HG02678 (cell line): ENCODE measurements at regions not wholly inside any gene's neighbourhood (a gene's known extent, or its start where the extent isn't known, plus 50 kb on each side); places are given as distances from the start of the nearest gene placed in this dataset.
"Not testable (repeated sequence)": the region's sequence is repeated elsewhere in the genome, so short reads cannot be mapped to it uniquely, and the experiment has no call there.

ENCODE experiments used
- ATAC-seq: cut with Tn5 transposase; IDR thresholded peaks from one replicate; pipeline ENCODE4 v1.9.1; 2021; ENCODE audit warnings: mild to moderate bottlenecking, moderate library complexity; ENCODE audit not compliant: unreplicated experiment

- ATAC-seq, result no peak
Observed at GRCh38 chr12:124654666-124655047, 87.2 kb upstream of the NCOR2 start.

GRCh38 chr12:124653169-124653931, 85.9 kb upstream of the NCOR2 start:
- ATAC-seq, result no peak

GRCh38 chr12:124652661-124653060, 85.2 kb upstream of the NCOR2 start:
- no peak for ATAC-seq

GRCh38 chr12:124651516-124652273, 84.3 kb upstream of the NCOR2 start:
- no peak for ATAC-seq

DNA sequence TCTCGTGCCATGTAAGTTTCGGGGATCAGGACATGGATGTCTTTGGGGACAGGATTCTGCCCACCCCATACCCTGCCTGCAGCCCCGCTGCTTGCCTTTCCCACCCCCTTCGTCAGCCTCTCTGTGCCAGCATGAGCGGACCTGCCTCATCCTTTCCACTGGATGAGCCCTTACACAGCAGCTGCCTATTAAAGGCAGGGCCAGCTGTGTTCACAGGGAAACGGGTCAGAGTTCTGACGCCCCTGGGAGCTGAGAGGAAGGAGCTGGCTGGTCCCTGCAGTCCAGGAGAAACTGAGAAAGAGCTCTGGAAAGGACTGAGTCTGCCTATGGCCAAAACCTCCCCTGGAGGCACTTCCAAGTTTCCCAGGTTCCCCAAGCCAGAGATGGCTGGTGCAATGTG, 83.5 kb upstream of the NCOR2 start:
- no peak for ATAC-seq

DNA sequence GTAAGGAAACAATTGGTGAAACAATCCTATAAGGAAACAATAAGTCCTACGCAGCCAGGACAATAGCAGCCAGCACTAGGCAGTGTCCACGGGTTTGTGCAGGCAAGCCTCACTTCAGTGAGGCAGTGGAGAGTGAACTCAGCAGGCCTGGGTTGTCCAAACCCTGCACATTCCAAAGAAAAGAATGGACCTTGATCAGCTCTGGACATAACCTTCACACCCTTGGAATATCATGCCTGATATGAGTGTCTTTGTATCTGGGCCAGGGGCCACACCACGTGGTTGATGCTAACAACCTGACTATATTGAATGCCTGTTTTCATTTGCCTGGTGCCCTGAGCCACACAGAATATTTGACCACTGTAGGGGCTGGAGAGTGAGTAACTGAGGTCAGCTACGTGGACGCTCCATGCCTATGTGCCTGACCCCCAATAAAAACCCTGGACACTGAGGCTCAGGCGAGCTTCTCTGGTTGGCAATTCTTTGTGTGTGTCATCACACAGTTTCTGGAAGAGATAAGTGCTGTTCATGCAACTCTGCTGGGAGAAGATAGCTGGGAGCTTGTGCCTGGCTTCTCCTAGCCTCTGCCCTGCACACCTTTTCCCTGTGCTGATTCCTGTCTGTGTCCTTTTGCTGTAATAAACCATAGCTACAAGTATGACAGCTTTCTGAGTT, 81.4 kb upstream of the NCOR2 start:
- ATAC-seq, result no peak

- no peak for ATAC-seq
Observed at GRCh38 chr12:124647316-124647715, 79.9 kb upstream of the NCOR2 start.

GRCh38 chr12:124646385-124647230, 79.2 kb upstream of the NCOR2 start:
- no peak for ATAC-seq

GRCh38 chr12:124645530-124646244, 78.3 kb upstream of the NCOR2 start:
- no peak for ATAC-seq

DNA sequence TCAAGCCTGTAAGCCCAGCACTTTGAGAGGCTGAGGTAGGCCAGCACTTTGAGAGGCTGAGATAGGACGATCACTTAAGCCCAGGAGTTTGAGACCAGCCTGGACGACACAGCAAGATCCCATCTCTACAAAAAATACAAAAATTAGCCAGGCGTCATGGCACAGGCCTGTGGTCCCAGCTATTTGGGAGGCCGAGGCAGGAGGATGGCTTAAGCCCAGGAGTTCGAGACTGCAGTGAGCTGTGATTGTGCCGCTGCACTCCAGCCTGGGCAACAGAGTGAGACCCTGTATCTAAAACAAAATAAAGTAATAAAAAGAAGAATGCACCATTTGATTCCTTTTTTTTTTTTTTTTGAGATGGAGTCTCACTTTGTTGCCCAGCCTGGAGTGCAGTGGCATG, 76.4 kb upstream of the NCOR2 start:
- not testable (repeated sequence) for ATAC-seq

- no peak for ATAC-seq
Observed at GRCh38 chr12:124642105-124642504, 74.7 kb upstream of the NCOR2 start.

- no peak for ATAC-seq
Observed at GRCh38 chr12:124641591-124641990, 74.2 kb upstream of the NCOR2 start.

DNA sequence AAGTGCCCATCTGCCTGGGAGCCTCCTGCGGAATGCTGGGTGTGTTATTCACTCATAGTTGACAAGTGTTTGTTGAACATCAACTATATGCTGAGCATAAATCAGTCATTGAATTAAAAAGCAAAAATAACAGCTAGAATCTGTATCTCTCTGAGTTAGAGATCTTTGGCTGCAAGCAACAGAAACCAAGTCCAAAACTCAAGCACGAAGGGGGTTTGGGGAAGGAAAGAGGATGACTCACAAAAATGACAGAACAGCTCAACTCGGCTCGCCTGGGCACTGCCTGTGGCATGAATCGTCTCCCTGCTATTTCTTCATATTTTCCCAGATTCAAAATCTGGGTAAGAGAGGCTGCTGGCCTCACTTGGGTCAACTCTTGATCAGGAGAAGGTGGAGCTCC, 72.6 kb upstream of the NCOR2 start:
- ATAC-seq, result no peak

GRCh38 chr12:124639122-124639806, 71.9 kb upstream of the NCOR2 start:
- no peak for ATAC-seq

DNA sequence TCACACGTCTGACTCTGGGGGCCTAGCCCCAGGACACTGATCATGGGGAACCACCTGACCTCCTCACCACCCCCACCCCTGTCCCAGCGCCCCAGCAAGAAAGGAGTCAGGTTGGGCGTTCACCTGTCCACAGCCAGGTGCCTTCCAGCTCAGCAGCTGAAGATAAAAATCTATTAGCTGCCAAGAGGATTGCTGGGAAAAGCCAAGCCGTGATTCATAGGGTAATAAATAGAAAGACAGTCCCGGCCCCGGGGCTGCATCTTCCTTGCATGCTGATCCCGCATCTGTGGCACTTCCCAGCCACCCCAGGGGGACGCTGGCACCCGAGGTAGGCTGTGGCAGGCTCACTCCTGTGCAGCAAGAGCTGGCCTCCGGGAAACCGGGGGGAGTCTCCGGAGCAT, 70.2 kb upstream of the NCOR2 start:
- no peak for ATAC-seq

DNA sequence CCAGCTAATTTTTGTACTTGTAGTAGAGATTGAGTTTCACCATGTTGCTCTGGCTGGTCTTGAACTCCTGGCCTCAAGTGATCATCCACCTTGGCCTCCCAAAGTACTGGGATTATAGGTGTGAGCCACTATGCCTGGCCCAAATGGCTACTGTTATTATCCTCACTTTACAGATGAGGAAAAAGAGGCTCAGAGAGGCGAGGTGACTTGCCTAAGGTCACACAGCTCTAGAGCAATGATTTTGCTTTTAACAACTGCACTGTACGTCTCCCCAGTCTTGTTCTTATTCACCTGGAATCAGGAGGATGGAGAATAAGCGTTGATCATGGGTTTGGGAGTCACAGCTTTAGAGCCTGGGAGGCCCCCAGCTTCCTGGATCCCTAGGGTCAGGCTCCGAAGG, 69.8 kb upstream of the NCOR2 start:
- no peak for ATAC-seq

DNA sequence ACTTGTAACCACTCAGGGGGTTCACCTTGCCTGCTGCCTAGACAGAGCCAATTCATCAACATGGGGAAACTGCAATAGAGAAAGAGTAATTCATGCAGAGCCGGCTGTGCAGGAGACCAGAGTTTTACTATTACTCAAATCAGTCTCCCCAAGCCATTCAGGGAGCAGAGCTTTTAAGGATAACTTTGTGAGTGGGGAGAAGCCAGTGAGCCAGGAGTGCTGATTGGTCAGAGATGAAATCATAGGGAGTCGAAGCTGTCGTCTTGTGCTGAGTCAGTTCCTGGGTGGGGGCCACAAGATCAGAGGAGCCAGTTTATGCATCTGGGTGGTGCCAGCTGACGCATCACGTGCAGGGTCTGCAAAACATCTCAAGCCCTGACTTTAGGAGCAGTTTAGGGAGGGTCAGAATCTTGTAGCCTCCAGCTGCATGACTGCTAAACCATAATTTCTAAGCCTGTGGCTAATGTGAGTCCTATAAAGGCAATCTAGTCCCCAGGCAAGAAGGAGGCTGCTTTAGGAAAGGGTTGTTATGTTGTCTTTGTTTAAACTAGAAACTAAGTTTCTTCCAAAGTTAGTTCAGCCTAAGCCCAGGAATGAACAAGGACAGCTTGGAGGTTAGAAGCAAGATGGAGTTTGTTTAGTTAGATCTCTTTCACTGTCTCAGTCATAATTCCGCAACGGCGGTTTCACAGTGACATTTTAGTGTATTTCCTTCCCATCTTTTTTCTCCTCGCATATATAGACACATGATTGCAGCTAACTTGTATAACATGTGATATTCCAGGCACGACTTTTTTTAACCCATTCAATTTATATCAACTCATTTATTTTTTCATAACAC, 68.9 kb upstream of the NCOR2 start:
- ATAC-seq, result no peak

DNA sequence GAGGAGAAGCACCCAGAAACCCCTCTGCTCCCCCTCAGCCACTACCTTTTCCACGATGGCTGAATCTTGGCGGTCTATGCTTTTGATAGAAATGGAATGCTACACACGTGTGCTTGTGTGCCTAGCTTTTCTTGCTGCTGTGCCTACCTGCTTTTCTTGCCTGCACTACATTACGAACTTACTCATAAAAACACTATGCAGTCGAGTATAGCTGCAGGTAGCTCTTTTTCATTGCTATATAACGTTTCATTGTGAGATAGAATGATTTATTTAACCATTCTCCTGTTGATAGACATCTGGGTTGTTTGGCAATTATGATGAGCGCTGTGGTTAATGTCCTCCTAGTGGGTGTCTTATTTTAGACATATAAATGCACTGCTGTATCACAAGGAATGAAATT, 67.9 kb upstream of the NCOR2 start:
- no peak for ATAC-seq
